ENCODE measurements at regions not wholly inside any gene's neighbourhood (a gene's known extent, or its start where the extent isn't known, plus 50 kb on each side); places are given as distances from the start of the nearest gene placed in this dataset.
"Not testable (repeated sequence)": the region's sequence is repeated elsewhere in the genome, so short reads cannot be mapped to it uniquely, and the experiment has no call there.

DNA sequence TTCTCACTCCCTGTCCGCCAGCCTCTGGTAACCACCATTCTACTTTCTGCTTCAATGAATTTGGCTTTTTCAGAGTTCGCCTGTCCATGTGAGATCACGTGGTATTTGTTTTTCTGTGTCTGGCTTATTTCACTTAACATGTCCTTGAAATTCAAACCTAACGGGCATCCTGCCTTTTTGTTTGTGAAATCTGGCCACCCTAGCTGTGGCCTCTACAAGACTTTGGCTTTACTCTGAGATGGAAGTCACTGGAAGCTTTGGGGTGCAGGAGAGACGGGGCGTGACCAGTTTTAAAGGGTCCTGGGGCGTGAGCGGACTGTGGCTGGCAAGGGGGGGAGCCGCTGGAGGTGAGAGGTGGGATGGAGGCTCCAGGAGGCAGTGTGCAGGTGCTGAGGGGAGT is 66.4 kb downstream of the PROP1 start:
- H3K9me3 ChIP-seq (ENCODE audit: control insufficient read depth in 4 of 4, low read length in 3 of 4); H3K27me3 ChIP-seq (ENCODE audit: control insufficient read depth in 4 of 4, insufficient read depth in 4 of 4, low read length in 3 of 4); DNase-seq (ENCODE audit: low spot score); H3K4me1 ChIP-seq (ENCODE audit: control insufficient read depth in 4 of 4, insufficient read depth in 4 of 4, low read length in 3 of 4); H3K9ac ChIP-seq (ENCODE audit: low read depth in 1 of 2, low read length in 2 of 2); H3K36me3 ChIP-seq (ENCODE audit: control insufficient read depth in 4 of 4, insufficient read depth in 3 of 4, low read depth in 1 of 4, low read length in 3 of 4); H3K4me3 ChIP-seq (ENCODE audit: low read depth in 1 of 3, low read length in 3 of 3): not testable (repeated sequence)
- WGBS = 58% methylated on average over 5 of the region's 9 CpGs
- H3K27ac ChIP-seq (ENCODE audit: low read depth in 1 of 2, low read length in 2 of 2) = peak overlapping the region; percentile 63 to 73
- TF ChIP-seq HNF4A (conservative IDR thresholded peaks at IDR 0.05) = peak in 1 of 2 donors; percentile 44
- TF ChIP-seq SP1 (IDR thresholded peaks at IDR 0.05) = peak; percentile 37

DNA sequence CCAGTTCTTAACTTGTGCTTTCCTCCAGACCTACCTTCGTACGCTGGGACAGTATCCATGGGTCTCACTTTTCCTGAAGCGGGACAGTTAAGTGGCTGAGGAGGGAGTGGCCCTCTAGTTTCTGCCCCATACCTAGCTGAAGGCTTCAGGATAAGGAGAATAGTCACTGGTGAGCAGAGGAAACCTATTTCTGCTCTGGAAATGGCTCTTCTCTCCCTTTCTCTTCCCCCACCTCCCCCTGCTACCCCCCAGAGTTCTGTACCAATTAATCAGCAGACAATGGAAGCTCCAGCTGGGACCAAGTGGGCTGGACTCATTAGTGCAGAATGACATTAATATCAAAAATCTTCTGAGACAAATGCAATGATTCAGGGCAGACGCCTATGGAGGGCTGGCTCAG is 68.5 kb downstream of the PROP1 start:
- not testable (repeated sequence) for H3K36me3 ChIP-seq (ENCODE audit: control insufficient read depth in 4 of 4, insufficient read depth in 3 of 4, low read depth in 1 of 4, low read length in 3 of 4); H3K9me3 ChIP-seq (ENCODE audit: control insufficient read depth in 4 of 4, low read length in 3 of 4); H3K4me3 ChIP-seq (ENCODE audit: low read depth in 1 of 3, low read length in 3 of 3); H3K27ac ChIP-seq (ENCODE audit: low read depth in 1 of 2, low read length in 2 of 2); H3K27me3 ChIP-seq (ENCODE audit: control insufficient read depth in 4 of 4, insufficient read depth in 4 of 4, low read length in 3 of 4); H3K9ac ChIP-seq (ENCODE audit: low read depth in 1 of 2, low read length in 2 of 2); DNase-seq (ENCODE audit: low spot score); H3K4me1 ChIP-seq (ENCODE audit: control insufficient read depth in 4 of 4, insufficient read depth in 4 of 4, low read length in 3 of 4)
- no CpG with 5 or more reads among the region's 4 CpGs for WGBS

DNA sequence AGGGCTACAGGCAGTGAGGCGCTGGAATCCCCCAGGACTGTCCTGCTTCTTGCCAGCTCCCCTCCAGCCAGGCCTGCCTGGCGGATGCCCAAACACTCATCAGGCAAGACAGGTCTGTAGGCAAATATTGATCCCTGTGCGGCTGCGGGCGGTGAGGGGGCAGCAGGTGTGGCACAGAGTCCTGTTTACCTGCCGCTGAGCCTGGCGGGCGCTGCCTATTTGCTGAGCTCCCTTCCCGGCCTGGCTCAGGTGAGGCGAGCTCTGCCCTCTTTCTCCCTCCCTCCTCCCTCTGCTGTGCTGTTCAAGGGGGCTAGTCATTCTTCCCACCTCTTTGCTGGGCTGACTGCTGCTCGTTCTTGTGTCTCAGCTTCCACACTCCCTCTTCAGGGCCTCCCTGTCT is 71.5 kb downstream of the PROP1 start:
- not testable (repeated sequence) for H3K27ac ChIP-seq (ENCODE audit: low read depth in 1 of 2, low read length in 2 of 2); H3K9ac ChIP-seq (ENCODE audit: low read depth in 1 of 2, low read length in 2 of 2); H3K36me3 ChIP-seq (ENCODE audit: control insufficient read depth in 4 of 4, insufficient read depth in 3 of 4, low read depth in 1 of 4, low read length in 3 of 4)

DNA sequence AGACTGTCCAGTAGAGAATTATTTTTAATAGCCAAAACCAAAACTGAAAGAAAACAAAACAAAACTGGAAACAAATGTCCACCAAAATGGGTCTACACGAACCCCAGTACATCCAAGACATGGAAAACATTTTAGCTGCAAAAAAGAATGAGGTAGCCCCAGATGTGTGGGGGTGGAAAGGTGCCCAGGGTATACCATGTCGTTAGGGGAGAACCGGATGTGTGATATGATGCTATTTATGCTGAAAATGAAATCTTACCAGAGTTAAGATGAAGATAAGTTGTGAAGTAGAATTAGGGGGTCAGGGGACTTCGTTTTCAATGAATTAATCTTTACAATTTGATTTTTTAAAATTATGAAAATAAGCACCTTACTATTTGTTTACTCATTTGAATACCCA is 72.2 kb downstream of the PROP1 start:
- H3K9me3 ChIP-seq (ENCODE audit: control insufficient read depth in 4 of 4, low read length in 3 of 4); H3K4me3 ChIP-seq (ENCODE audit: low read depth in 1 of 3, low read length in 3 of 3); H3K27me3 ChIP-seq (ENCODE audit: control insufficient read depth in 4 of 4, insufficient read depth in 4 of 4, low read length in 3 of 4); H3K4me1 ChIP-seq (ENCODE audit: control insufficient read depth in 4 of 4, insufficient read depth in 4 of 4, low read length in 3 of 4); H3K9ac ChIP-seq (ENCODE audit: low read depth in 1 of 2, low read length in 2 of 2); DNase-seq (ENCODE audit: low spot score); H3K36me3 ChIP-seq (ENCODE audit: control insufficient read depth in 4 of 4, insufficient read depth in 3 of 4, low read depth in 1 of 4, low read length in 3 of 4); H3K27ac ChIP-seq (ENCODE audit: low read depth in 1 of 2, low read length in 2 of 2): not testable (repeated sequence)
- WGBS = 50% methylated on average over 3 of the region's 4 CpGs

More for the DNA sequence above, 71.5 kb downstream of the PROP1 start:
- DNase-seq (ENCODE audit: low spot score); H3K4me3 ChIP-seq (ENCODE audit: low read depth in 1 of 3, low read length in 3 of 3); H3K27me3 ChIP-seq (ENCODE audit: control insufficient read depth in 4 of 4, insufficient read depth in 4 of 4, low read length in 3 of 4); H3K9me3 ChIP-seq (ENCODE audit: control insufficient read depth in 4 of 4, low read length in 3 of 4); H3K4me1 ChIP-seq (ENCODE audit: control insufficient read depth in 4 of 4, insufficient read depth in 4 of 4, low read length in 3 of 4): not testable (repeated sequence)
- 47% methylated on average over 3 of the region's 11 CpGs for WGBS

DNA sequence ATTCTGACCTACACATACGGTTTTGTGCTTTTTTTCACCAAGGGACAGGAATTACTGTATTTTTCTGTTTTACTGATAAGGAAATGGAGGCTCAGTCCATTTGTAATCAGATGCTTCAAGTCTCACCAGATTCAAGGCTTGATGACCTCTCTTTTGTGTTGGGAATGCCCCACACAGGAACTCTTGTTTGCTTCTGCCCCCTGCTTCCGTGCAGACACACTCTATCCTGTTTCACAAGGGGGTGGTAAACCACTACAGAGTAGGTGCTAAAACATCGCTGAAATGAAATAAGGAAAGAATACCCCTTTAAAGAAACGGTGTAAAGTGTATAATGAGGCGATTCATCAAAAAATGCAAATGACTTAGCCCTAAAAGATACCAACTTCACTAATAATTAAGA is 72.9 kb downstream of the PROP1 start:
- not testable (repeated sequence) for H3K9me3 ChIP-seq (ENCODE audit: control insufficient read depth in 4 of 4, low read length in 3 of 4); H3K9ac ChIP-seq (ENCODE audit: low read depth in 1 of 2, low read length in 2 of 2); H3K36me3 ChIP-seq (ENCODE audit: control insufficient read depth in 4 of 4, insufficient read depth in 3 of 4, low read depth in 1 of 4, low read length in 3 of 4); H3K4me1 ChIP-seq (ENCODE audit: control insufficient read depth in 4 of 4, insufficient read depth in 4 of 4, low read length in 3 of 4); H3K27me3 ChIP-seq (ENCODE audit: control insufficient read depth in 4 of 4, insufficient read depth in 4 of 4, low read length in 3 of 4); DNase-seq (ENCODE audit: low spot score); H3K4me3 ChIP-seq (ENCODE audit: low read depth in 1 of 3, low read length in 3 of 3); H3K27ac ChIP-seq (ENCODE audit: low read depth in 1 of 2, low read length in 2 of 2)
- WGBS = 79% methylated on average over 2 of the region's 5 CpGs

DNA sequence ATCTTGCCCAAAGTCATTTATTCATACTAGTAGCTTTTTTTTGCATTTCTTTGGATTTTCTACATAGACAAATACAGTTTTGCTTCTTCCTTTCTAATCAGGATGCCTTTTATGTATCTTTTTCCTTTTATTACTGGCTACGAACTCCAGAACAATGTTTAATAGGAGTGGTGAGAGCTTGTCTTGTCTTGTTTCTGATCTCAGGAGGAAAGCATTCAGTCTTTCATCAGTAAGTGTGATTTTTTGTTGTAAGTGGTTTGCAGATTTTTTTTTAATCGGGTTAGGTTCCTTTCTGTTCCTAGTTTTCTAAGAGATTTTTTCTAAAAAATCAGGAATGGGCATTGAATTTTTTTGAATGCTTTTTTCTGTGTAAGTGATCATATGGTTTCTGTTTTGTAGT is 86.8 kb downstream of the PROP1 start:
- H3K27me3 ChIP-seq (ENCODE audit: control insufficient read depth in 4 of 4, insufficient read depth in 4 of 4, low read length in 3 of 4); H3K9ac ChIP-seq (ENCODE audit: low read depth in 1 of 2, low read length in 2 of 2); H3K4me3 ChIP-seq (ENCODE audit: low read depth in 1 of 3, low read length in 3 of 3); H3K9me3 ChIP-seq (ENCODE audit: control insufficient read depth in 4 of 4, low read length in 3 of 4); DNase-seq (ENCODE audit: low spot score); H3K27ac ChIP-seq (ENCODE audit: low read depth in 1 of 2, low read length in 2 of 2); H3K4me1 ChIP-seq (ENCODE audit: control insufficient read depth in 4 of 4, insufficient read depth in 4 of 4, low read length in 3 of 4); H3K36me3 ChIP-seq (ENCODE audit: control insufficient read depth in 4 of 4, insufficient read depth in 3 of 4, low read depth in 1 of 4, low read length in 3 of 4): not testable (repeated sequence)
- 77% methylated on average over 2 of the region's 2 CpGs for WGBS

DNA sequence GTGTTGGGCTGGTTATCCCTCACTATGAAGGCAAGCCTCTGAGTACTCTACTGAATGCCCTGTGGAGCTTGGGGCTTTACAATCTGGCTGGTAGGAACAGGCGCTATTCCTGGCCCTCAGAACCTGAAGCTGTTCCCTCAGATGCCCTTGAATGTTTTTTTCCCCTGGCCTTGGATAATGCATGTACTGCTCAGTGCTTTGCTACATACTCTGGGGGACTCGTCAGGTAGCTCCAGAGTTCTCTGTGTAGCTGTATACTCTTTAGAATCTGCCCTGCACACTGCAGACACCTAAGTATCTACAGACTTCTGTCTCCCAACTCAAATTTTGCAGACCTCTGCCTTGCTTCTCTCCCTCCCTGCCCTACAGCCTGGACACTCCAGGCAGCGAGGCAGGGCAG is 93.2 kb downstream of the PROP1 start:
- not testable (repeated sequence) for H3K9ac ChIP-seq (ENCODE audit: low read depth in 1 of 2, low read length in 2 of 2); H3K4me1 ChIP-seq (ENCODE audit: control insufficient read depth in 4 of 4, insufficient read depth in 4 of 4, low read length in 3 of 4); DNase-seq (ENCODE audit: low spot score); H3K27me3 ChIP-seq (ENCODE audit: control insufficient read depth in 4 of 4, insufficient read depth in 4 of 4, low read length in 3 of 4); H3K9me3 ChIP-seq (ENCODE audit: control insufficient read depth in 4 of 4, low read length in 3 of 4); H3K36me3 ChIP-seq (ENCODE audit: control insufficient read depth in 4 of 4, insufficient read depth in 3 of 4, low read depth in 1 of 4, low read length in 3 of 4); H3K27ac ChIP-seq (ENCODE audit: low read depth in 1 of 2, low read length in 2 of 2); H3K4me3 ChIP-seq (ENCODE audit: low read depth in 1 of 3, low read length in 3 of 3)
- WGBS = 98% methylated on average over 2 of the region's 3 CpGs

DNA sequence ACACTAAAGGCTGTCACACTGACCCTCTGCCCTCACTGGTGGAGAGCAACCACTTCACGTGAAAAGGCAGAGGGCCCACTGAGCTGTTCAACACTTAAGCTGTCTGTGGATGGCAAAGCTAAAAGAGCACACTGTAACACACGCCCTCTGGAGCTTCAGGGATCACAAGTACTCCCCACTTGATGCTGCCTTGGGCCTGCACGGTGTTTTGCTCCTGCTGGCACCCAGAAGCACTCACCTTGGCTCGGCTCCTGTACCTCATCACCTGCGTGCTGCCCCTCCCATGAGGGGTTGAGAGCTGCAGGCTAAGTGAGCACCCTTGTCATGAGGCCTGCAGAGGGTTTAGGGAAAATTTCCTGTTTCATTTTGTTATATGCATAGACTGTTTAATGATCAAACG is 96.0 kb downstream of the PROP1 start:
- 95% methylated on average over 4 of the region's 6 CpGs for WGBS
- H3K4me1 ChIP-seq (ENCODE audit: control insufficient read depth in 4 of 4, insufficient read depth in 4 of 4, low read length in 3 of 4); H3K36me3 ChIP-seq (ENCODE audit: control insufficient read depth in 4 of 4, insufficient read depth in 3 of 4, low read depth in 1 of 4, low read length in 3 of 4); H3K9me3 ChIP-seq (ENCODE audit: control insufficient read depth in 4 of 4, low read length in 3 of 4); DNase-seq (ENCODE audit: low spot score); H3K9ac ChIP-seq (ENCODE audit: low read depth in 1 of 2, low read length in 2 of 2); H3K27me3 ChIP-seq (ENCODE audit: control insufficient read depth in 4 of 4, insufficient read depth in 4 of 4, low read length in 3 of 4); H3K4me3 ChIP-seq (ENCODE audit: low read depth in 1 of 3, low read length in 3 of 3); H3K27ac ChIP-seq (ENCODE audit: low read depth in 1 of 2, low read length in 2 of 2): not testable (repeated sequence)

All from liver (tissue), 7 donors.